Inferior parietal cortex (tissue), 1 donor: ENCODE measurements at regions not wholly inside any gene's neighbourhood (a gene's known extent, or its start where the extent isn't known, plus 50 kb on each side); places are given as distances from the start of the nearest gene placed in this dataset.

ENCODE experiments used
- DNase-seq: peaks from one replicate; pipeline ENCODE4 v3.0.0-alpha.2; 2016; ENCODE audit errors: extremely low spot score

DNA sequence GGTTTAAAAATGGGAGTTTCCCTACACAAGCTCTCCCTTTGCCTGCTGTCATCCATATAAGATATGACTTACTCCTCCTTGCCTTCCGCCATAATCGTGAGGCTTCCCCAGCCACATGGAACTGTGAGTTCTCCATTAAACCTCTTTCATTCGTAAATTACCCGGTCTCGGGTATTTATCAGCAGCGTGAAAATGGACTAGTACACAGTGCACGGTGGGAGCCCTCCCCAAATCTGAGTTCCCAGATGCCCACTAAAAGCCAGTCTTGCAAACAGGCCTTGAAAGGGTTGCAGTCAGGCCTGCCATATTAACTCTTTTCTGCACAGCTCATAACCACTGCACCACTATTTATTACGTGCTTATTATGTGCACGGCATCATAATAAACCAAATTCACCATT, 400.9 kb downstream of the PRDM2 start:
- DNase-seq: no peak

DNA sequence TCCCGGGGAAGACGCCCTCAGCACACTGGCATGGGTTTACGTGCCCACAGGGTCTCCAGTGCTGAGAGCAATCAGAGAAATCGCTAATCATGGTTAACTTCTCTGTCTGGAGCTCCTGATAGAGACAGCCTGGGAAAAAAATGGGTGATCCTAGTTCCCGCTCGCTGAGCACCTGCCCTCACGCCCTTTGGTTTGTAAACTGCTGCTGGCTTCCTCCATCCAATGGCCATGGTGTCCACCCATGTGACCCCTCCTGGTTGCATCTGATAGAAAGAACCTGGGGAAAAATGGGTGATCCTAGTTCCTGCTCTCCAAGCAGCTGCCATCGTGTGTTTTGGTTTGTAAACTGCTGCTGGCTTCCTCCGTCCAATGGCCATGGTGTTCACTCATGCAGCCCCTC, 402.2 kb downstream of the PRDM2 start:
- DNase-seq: no peak

DNA sequence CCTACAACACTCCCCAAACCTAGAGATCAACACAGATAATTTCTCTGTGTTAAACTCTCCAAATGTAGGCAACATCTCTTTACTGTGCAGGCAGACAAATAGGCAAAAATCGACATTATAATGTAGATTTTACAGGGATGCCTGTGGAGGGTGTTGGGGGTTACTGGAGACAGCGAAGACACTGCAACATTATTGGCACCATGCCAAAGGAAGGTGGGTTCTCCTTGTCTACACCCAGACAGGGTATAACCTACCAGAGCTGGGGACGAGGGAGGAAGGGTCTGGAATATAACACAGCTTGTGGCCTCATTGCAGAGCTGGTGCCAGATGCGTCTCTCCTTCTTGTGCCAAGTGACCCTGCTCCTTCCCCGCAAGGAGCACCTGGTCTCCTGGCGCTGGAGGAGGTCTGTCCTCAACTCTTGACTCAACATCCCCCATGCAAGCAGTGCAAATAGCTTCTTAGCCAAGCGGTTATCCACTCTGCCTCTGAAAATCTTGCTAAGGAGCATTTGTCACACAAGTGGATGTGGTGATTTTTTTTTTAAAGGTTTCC, 404.0 kb downstream of the PRDM2 start:
- DNase-seq: no peak

DNA sequence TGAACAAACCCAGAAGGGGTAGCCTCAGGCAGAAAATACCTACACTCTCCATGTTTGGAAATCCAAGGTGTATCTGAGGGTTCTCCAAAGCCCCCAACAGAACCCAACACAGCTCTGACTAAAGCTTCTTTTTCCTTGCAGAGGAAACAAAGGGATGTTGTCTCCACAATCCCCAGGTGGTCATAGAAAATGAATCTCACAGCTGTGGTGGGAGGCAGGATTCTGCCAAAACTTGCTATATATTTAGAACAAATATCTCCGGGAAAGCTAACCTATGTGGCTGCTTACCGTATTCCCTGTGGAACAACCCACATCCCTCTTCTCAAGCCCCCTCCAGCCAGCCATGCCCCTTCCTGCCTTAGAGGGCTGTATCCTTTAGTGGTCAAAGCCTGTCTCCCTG, 406.1 kb downstream of the PRDM2 start:
- DNase-seq: no peak

DNA sequence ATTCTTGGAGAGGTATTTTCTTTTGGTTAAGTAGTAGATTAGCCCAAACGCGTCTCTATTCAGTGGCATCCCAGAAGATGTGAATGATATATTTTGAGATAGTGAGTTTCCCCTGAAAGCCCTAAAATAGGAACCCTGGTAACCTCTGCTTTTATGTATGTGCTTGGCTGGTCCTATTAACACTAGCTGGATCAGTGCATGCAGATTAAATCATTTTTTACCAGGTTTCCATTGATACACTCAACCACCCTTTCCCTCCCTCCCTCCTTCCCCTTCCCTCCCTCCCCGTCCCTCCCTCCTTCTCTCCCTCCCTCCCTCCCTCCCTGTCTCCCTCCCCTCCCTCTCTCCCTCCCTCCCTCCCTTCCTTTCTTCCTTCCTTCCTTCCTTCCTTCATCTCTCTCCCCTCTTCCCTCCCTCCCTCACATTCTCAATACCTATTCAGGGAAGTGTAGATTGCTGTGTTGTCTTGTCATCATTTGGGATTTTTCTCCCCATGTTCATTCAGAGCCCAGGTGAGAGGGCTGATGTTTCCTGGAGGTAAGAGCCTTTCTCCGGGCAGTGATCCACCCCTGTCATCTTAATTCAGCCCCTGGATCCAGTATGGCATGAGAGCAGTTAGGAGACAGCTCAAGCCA, 406.8 kb downstream of the PRDM2 start:
- DNase-seq: no peak

DNA sequence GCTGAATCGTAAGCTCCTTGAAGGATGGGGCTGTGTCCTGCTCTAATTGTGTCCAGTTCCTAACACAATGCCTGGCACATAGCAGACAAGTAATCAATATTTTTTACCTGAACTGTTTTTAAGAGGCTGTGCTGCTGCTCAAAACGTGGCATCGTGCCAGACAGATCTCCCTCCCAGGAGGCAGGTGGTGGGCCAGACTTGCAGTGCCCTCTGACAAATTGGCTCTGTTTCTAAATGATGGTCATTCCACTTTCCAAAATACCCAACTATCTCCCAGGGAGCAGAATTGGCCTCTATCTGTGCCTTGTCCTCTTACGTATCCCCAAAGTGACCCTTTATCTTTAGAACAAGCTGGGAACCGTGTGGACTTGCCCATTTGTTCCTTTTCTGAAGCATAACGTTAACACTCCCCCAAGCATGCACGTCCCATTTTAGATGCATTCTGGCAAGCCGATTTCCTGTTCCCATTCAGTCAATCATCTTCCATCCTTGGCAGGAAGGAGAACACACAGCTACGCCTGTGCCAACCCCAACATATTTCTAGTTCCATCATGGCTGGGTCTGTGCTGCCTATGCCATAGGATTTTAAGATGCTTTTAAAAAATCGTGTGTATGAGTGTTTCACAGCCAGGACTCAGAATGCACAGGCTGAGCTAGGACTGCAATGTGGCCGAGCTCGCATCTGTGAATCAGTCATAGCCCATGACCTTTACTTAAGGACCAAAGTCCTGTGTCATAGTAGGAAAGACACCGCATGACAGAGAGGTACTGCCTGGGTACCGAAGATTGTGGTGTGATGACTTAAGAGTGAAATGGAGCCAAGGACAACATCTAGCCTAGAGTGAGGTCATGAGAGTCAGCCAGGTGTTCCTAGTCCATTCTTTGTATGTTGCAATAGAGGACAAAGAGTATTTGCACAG, 408.6 kb downstream of the PRDM2 start:
- peak; percentile 63 for DNase-seq

DNA sequence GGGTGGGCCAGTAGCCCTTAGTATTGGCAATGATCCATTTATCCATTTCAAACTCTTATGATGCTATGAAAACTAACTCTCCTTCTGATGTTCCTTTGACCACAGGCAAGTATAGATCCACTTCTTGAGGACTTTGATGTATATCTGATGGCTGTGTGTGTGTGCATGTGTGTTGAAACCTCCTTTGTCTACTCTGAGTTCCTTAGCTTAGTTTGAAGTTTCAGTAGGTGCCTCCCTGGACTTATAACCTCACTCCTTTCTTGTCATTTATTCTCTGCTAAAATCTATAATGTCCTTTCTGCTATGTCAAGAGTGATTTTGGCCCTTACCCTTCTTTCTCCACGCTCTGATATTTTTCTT, 409.3 kb downstream of the PRDM2 start:
- DNase-seq: no peak

DNA sequence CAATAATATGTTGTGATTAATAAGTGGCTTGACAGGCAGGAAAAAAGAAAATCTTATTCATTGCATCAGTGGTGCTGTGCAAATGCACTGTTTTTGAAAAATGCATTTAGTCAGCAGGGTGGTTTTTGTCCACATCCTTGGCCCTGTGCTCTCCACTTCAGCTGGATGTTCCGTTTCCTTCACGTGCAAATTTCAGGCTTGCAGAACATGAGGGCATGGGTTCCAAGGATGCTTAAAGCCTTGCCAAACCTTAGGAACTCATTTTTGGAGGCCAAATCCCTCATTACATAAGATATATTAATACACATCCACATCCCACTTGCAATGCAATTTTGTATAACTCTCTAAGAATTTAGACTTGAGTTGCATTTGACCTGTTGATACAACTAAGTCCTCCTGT, 410.1 kb downstream of the PRDM2 start:
- DNase-seq: no peak

DNA sequence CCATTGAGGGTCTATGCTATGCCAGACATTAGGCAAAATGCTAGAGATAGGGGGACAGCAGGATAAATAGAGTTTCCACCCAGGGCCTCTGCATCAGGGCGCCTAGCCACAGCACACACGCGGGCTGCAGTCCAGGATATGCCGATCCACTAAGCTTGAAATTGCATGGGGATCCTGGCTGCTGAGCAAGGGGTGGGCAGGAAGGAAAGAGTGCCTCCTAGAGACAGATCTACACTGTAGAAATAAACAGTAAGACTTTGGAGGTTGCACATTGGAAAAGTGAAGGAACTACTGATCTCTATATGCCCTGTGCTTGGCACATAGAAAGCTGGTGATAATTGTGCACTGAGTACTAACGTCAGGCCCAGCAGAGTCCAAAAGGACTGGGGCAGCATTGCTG, 411.1 kb downstream of the PRDM2 start:
- DNase-seq: no peak

DNA sequence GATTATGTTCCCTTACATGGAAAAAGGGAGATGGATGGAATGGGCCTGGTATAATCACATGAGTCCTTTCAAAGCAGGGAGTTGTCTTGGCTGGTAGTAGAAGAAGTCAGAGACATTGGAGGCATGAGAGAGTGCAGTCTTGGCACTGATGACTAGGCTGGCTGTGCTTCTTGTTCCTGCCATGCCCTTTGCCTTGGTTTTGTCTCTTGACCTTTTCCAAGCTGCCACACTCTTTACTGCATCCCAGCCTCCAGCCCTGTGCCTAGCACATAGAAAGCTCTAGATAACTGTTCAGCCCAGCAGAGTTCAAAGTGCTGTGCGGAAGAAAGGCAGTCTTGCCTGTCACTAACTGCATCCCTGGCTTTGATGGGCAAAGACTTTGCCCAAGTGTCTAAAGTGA, 412.6 kb downstream of the PRDM2 start:
- DNase-seq: no peak

DNA sequence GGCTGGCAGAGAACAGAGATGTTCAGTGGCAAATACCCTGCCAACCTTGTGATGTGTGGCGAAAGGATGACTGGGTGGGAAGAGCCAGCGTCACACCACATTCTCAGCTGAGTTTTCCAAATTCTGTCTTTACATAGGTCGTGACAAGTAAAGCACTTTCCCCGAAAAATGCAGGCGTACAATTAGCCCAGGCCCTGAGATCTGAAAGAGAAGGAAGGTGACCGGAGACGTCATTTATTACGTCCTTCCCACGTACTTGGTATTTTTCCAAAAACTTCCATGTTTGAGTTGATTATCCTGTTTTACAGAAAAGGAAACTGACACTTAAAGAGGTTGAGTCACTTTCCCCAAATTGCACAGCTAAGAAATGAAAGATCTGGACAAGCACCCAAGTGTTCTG, 413.3 kb downstream of the PRDM2 start:
- DNase-seq: no peak

DNA sequence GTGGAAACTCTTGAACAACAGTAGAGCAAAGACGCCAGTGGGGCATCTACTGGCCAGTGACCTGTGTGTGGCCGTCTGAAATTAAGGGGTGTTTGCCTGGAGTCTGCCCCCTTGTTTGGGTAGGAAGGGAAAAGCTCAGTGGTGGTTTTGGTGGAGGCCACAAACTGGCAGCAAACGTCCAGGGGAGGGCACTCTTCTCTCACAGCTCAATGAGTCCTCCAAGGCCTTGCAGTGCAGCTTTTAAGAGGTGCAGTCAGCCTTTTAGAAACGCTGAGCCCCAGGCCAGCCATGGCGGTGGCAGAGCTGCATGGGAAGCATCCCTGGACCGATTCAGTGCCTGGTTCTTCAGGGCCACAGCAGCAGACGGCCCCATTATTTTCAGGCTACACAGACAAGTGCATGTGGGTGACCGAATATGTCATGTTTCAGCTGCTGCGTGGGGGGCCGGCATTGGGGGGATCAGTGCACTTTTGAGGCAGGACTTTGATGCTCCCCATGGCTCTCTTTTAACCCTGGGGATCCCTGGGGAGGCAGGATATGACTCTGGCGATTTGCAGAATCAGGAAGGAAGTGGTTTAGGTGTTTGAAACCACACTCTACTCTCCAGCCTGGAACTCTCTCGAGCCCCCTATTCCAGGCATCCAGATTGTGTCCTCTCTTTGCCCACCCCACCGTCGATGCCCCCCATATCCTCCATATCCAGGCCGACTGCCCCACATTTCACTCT, 414.0 kb downstream of the PRDM2 start:
- peak; percentile 84 for DNase-seq

DNA sequence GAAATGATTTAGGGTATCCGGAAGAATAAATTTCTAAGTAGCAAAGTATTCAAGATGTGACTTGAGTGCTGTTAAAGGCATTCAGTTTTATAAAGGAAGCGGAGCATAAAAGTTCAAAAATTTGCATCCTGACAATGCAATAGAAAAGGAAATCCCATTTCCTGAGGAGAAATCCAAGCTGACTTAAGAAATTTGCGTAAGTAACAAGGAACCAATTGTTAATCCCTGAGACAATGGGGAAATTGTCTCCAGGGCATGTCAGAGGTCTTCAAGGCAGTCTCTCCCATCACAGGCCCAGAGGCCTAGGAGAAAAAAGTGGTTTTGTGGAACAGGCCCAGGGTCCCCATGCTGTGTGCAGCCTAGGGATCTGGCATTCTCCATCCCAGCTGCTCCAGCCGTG, 416.0 kb downstream of the PRDM2 start:
- DNase-seq: no peak

DNA sequence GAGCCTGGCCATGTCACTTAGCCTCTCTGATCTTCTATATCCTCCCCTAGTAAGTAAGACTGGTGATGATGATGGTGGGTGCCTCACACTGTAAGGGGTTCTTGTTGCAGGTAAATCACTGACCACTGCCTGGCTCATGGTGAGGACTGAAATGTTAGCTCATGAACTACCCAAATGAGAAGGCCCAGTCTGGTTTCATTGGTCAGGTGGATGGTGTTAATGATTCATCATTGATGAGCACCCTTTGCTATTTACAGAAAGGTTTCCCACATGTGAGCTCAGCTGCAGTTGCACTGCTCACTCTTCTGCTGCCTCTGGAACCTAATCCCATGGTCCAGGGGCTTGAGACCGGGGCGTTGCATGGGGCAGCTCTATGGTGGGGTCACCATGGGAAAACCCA, 417.7 kb downstream of the PRDM2 start:
- no peak for DNase-seq

DNA sequence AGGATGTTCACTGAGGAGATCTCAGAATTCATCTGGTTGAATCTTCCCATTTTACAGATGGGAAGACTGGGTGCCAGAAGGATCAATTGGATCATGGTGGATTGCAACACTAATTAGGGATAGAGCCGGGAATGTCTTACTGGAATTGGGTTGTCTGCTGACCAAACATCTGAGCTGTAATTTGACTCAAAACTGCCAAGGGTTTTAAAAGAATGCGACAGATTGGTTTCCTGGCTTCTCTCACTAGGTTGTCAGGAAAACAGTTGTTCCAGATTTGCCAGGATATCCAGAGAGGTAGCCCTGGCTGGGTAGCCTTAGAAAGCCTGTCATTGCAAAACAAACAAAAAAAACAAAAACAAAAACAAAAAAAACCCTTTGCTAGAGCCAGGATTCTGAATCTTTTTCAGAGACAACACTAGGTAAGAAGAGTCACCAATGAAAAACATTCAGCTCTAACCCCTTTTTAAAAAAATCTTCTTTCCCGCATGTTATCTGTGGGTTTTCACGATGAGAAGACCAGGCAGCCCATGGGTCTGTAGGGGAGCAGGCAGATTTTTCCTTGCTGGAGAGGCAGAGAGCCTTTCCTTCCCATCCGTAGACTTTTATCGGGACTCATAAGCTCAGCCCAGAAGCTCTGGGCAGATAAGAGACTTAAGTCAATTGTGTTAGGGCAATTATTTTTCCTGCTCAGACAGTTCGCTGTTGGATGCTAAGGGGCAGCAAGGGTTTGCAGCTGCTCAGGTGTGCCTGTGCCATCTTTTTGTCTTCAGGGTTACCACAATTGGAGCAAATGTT, 418.9 kb downstream of the PRDM2 start:
- no peak for DNase-seq

DNA sequence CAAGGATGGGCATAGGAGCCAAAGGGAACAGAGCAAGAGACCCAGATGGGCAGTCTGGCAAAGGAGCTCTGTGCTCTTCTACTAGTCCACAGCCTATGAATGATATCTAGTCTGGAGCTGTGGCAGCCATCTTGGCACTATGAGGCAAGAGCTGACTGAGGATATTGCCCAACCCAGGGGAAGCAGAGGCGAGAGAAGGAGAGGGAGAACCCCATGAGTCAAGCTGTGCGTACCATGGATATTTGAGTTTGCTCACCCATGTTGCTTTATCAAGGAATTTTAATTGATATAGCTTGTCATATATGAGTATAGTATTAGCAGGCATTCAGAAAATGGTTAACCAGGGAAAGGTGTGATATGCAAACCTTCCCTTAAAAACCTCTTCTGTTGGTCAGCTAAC, 420.9 kb downstream of the PRDM2 start:
- DNase-seq: no peak

DNA sequence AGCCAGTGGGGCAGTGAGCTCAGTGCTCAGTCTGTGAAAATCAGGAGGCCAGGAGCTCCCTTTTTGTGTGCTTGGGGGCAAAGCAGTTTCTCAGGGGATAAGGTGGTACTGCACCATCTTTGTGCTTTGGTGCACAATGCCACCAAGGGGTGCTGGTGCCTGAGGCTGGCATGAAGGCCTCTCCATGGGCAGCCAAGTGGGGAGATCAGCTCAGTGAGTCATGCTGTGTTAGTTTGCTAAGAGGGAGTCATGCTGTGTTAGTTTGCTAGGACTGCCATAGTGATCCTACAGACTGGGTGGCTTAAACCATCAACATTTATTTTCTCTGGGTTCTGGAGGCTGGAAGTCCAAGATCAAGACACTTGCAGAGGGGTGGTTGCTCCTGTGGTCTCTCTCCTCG, 428.1 kb downstream of the PRDM2 start:
- DNase-seq: no peak

DNA sequence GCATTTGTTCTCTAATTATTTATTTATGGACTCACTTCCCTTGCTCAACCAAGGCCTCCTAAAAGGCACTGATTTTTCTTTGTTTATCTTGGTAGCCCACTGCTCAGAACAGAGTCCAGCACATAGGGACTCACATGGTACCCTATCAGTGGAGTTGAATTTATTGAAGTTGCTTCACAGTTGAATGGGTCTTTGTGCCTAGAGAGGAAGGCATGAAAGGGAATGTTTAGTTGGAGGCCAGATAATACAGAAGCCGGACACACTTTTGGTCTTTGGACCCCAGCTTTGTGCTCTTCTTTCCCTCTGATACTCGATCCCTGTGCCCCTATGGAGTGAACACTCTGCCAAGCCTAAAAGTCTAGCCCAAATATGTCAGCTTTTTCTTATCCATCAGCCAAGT, 429.0 kb downstream of the PRDM2 start:
- no peak for DNase-seq

DNA sequence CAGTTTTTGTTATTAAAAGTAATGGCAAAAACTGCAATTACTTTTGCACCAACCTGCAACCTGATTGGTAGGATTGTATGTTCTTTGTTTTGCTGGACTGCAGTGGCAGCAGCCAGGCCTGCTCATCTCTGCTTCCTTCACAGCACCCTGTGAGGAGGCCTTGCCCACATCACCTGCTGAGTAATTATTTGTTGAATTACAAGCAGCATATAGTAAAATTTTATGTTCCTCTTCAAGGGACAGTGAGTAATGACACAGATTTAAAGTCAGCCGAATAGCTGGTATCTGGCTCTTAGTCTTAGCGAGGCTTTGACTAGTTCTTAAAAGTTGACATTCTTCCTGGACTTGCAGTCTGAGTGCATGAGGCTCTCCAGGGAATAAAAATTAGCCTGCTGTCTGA, 435.1 kb downstream of the PRDM2 start:
- no peak for DNase-seq

DNA sequence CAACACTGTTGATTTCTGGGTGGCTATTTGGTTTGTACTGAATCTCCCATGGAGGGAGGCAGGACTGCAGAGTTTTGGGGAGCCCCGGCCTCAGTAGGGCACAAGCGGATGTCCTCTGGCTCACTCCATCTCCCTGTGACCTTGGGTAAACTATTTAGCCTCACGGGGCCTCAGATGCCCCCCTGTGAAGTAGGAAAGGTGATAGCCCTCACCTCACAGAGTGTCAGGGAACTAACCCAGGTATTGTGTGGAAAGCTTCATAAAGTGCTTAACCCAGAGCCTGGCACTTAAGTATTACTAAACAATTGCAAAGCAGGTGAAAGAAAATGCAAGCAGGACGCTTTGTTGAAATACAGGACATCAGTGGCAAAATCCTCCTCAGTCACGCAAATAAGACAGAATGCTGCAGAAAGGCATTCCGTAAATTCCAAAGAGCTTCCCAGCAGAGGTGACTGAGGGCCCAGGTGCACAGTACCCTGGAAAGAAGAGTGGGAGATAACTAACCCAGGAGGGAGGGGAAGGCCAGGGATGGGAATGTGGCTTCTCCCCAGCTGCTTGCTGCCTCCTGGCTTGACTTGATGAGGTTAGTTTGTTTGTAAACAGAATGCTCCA, 436.3 kb downstream of the PRDM2 start:
- DNase-seq: no peak

DNA sequence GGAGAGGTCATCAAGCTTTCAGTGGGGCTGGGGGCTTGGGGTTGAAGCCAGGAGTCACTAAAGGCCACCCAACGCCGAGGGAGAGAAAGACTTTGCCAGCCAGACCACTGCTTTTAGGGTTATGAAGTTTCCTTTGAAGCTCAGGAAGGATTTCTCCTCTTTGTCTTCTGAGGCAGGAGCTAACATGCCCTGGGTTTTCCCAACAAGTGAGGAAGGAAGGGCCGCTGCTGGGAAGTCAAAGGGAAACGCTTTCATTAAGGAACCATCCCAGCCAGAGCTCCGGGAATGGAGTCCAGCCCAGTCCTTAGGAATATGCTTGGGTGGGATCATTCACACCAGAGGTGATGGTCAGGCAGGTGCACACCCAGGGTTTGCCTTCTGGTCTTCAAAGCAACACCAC, 436.9 kb downstream of the PRDM2 start:
- DNase-seq: no peak
